ENCODE measurements at regions not wholly inside any gene's neighbourhood (a gene's known extent, or its start where the extent isn't known, plus 50 kb on each side); places are given as distances from the start of the nearest gene placed in this dataset.

DNA sequence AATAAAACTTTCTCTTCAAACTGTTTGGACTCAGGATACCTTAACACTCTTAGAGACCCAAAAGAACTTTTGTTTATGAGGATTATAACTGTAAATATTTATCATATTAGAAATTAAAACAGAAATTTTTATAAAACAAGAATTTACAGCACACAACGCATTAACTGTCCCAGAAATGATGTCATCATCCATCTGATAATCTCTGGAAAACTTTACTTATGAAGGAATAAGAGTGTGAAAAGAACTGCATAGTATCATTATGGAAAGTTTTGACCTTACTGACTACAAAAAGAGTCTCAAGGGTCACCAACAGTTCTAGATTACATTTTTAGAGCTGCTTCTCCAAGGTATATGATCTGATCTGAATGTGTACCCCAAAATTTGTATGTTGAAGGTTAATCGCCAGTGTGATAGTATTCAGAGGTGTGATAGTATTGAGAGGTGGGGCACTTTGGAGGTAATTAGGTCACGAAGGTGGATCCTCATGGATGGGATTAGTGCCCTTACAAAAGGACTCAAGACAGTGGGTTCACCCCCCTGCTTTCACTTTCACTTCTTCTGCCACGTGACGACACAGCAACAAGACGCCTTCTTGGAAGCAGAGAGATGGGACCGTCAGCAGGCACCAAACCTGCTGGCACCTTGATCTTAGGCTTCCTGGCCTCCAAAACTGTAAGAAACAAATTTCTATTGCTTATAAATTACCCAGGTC, 95.7 kb upstream of the NR5A2 start (continued):
- TF ChIP-seq MXI1 (IDR thresholded peaks at IDR 0.05; ENCODE audit: borderline replicate concordance, low read depth, low read length), result no peak
- TF ChIP-seq, protein P1, sequence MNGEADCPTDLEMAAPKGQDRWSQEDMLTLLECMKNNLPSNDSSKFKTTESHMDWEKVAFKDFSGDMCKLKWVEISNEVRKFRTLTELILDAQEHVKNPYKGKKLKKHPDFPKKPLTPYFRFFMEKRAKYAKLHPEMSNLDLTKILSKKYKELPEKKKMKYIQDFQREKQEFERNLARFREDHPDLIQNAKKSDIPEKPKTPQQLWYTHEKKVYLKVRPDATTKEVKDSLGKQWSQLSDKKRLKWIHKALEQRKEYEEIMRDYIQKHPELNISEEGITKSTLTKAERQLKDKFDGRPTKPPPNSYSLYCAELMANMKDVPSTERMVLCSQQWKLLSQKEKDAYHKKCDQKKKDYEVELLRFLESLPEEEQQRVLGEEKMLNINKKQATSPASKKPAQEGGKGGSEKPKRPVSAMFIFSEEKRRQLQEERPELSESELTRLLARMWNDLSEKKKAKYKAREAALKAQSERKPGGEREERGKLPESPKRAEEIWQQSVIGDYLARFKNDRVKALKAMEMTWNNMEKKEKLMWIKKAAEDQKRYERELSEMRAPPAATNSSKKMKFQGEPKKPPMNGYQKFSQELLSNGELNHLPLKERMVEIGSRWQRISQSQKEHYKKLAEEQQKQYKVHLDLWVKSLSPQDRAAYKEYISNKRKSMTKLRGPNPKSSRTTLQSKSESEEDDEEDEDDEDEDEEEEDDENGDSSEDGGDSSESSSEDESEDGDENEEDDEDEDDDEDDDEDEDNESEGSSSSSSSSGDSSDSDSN (CRISPR knock-in tag; IDR thresholded peaks at IDR 0.05), result no peak
- TF ChIP-seq ZNF407 (CRISPR knock-in tag; IDR thresholded peaks at IDR 0.05; ENCODE audit: not compliant biosample characterization), result no peak
- TF ChIP-seq ZNF235 (CRISPR knock-in tag; IDR thresholded peaks at IDR 0.05; ENCODE audit: borderline replicate concordance), result no peak
- no peak for TF ChIP-seq SIX4 (CRISPR knock-in tag; IDR thresholded peaks at IDR 0.05)
- TF ChIP-seq ZNF264 (CRISPR knock-in tag; IDR thresholded peaks at IDR 0.05), result peak; percentile 83
- no peak for TF ChIP-seq ZNF224 (CRISPR knock-in tag; IDR thresholded peaks at IDR 0.05)
- TF ChIP-seq ZNF543 (CRISPR knock-in tag; IDR thresholded peaks at IDR 0.05), result no peak
- TF ChIP-seq, protein P2, sequence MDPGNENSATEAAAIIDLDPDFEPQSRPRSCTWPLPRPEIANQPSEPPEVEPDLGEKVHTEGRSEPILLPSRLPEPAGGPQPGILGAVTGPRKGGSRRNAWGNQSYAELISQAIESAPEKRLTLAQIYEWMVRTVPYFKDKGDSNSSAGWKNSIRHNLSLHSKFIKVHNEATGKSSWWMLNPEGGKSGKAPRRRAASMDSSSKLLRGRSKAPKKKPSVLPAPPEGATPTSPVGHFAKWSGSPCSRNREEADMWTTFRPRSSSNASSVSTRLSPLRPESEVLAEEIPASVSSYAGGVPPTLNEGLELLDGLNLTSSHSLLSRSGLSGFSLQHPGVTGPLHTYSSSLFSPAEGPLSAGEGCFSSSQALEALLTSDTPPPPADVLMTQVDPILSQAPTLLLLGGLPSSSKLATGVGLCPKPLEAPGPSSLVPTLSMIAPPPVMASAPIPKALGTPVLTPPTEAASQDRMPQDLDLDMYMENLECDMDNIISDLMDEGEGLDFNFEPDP (CRISPR knock-in tag; conservative IDR thresholded peaks at IDR 0.05), result no peak
- TF ChIP-seq HNF4A (CRISPR knock-in tag; IDR thresholded peaks at IDR 0.05), result no peak
- TF ChIP-seq, protein P3, sequence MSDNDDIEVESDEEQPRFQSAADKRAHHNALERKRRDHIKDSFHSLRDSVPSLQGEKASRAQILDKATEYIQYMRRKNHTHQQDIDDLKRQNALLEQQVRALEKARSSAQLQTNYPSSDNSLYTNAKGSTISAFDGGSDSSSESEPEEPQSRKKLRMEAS (IDR thresholded peaks at IDR 0.05), result peak; percentile 36; the same call in 1 of the 2 replicates
- TF ChIP-seq ZNF333 (CRISPR knock-in tag; IDR thresholded peaks at IDR 0.05; ENCODE audit: borderline replicate concordance), result no peak
- no peak for TF ChIP-seq BRCA1 (CRISPR knock-in tag; IDR thresholded peaks at IDR 0.05)
- TF ChIP-seq IRF2 (CRISPR knock-in tag; IDR thresholded peaks at IDR 0.05), result peak; percentile 100
- TF ChIP-seq, protein P4, sequence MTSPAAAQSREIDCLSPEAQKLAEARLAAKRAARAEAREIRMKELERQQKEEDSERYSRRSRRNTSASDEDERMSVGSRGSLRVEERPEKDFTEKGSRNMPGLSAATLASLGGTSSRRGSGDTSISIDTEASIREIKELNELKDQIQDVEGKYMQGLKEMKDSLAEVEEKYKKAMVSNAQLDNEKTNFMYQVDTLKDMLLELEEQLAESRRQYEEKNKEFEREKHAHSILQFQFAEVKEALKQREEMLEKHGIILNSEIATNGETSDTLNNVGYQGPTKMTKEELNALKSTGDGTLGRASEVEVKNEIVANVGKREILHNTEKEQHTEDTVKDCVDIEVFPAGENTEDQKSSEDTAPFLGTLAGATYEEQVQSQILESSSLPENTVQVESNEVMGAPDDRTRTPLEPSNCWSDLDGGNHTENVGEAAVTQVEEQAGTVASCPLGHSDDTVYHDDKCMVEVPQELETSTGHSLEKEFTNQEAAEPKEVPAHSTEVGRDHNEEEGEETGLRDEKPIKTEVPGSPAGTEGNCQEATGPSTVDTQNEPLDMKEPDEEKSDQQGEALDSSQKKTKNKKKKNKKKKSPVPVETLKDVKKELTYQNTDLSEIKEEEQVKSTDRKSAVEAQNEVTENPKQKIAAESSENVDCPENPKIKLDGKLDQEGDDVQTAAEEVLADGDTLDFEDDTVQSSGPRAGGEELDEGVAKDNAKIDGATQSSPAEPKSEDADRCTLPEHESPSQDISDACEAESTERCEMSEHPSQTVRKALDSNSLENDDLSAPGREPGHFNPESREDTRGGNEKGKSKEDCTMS (CRISPR knock-in tag; conservative IDR thresholded peaks at IDR 0.05), result no peak
